SU-DHL-6 (cell line): ENCODE measurements at regions not wholly inside any gene's neighbourhood (a gene's known extent, or its start where the extent isn't known, plus 50 kb on each side); places are given as distances from the start of the nearest gene placed in this dataset.

Experiments used
- CTCF ChIP-seq: fragments of 200-600 bp; sonication (generic); IDR thresholded peaks from one replicate; pipeline ENCODE4 v1.5.1; 2017; ENCODE audit warnings: antibody characterized with exemption, mild to moderate bottlenecking, low read length, moderate library complexity; ENCODE audit not compliant: insufficient read depth, poor library complexity, severe bottlenecking
- EZH2phosphoT487 ChIP-seq: fragments of 200-600 bp; sonication (generic), shearing (Covaris generic); conservative IDR thresholded peaks from 2 replicates; pipeline ENCODE4 v1.6.1; 2018; ENCODE audit warnings: mild to moderate bottlenecking, antibody characterized with exemption, low read length, moderate library complexity, mixed read lengths

- TF ChIP-seq CTCF (no peak), EZH2phosphoT487 (no peak)
Measured at GRCh38 chr6:114437235-114437634, 94.4 kb upstream of the HS3ST5 start.
